GM19467 (cell line): ENCODE measurements at regions not wholly inside any gene's neighbourhood (a gene's known extent, or its start where the extent isn't known, plus 50 kb on each side); places are given as distances from the start of the nearest gene placed in this dataset.
A peak's percentile ranks its signal among the peaks of the same experiment; 100 is the strongest.
"Not testable (repeated sequence)": the region's sequence is repeated elsewhere in the genome, so short reads cannot be mapped to it uniquely, and the experiment has no call there.

Experiments
- ATAC-seq: cut with Tn5 transposase; IDR thresholded peaks from one replicate; pipeline ENCODE4 v1.9.1; 2021; ENCODE audit warnings: mild to moderate bottlenecking, moderate library complexity; ENCODE audit not compliant: unreplicated experiment

DNA sequence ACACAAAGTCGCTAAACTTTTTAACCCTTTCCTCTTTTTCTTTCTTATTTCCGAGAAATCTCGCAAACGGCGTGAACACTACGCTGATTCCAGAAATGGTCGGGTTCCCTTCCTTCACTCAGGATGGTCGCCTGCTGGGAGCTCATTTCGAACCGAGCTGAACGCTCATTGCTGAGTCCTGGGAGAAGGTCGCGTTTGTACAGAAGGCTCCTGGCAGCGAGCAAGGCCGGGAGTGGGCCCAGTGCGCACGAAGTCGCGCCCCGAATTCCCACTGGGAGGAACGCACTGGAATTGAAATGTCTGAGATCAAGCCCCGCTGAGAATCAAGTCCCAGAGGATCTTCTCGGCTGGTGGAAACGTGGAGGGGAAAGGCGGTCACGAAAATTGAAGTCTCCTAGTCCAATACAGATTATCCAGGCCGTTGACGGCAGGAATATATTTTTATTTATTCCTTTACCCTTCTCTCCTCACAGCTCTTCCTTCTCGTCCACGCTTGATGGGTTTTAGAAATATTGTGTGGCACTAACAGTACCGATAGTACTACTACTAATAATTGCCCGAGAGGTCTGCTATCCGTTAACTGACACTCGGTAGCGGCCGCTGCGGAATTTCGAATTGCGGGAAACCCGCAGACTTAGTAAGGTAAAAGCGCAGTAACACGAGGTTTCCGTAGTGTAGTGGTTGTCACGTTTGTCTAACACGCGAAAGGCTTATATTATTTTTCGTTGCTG is 207.2 kb upstream of the ZNF184 start:
- ATAC-seq = no peak

DNA sequence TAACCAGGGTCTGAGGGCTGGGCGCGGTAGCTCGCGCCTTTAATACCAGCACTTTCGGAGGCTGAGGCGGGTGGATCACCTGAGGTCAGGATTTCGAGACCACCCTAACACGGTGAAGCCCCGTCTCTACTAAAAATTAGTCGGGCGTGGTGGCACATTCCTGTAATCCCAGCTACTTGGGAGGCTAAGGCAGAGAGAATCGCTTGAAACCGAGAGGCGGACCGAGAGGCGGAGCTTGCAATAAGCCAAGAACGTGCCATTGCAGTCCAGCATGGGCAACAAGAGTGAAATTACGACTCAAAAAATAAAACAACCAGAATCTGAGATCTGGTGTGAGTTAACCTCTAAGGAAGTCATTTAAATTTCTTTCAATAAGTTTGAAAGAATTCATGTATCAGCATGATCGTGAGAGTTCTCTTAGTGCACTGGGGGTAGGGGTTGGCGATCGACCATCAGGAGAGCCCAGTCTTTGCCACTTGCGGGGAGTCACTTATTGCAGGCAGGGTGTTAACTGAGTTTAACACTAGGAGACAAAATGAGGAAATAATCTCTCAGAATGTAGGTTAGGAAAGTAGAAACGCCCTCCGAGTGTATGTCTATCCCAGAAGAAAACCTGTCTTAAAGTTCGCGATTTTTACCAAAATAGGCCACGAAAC is 206.5 kb upstream of the ZNF184 start:
- no peak for ATAC-seq

DNA sequence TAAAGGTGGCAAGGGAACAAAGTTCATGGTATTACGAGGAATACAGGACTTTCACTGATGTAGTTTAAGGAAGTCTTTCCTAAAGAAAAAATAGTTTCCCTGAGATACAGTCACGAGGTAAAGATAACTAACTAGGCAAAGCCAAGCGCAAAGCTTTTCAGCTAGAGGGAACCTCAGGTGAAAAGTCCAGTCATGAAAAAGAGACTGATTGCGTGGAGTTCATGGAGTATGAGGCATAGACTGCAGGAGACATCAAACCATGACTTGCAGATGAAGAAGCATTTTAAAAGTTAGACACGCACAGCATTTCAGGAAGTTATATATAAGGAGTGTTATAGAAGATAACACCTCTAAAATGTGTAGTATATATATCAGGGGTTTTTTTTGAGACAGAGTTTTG is 205.6 kb upstream of the ZNF184 start:
- no peak for ATAC-seq

DNA sequence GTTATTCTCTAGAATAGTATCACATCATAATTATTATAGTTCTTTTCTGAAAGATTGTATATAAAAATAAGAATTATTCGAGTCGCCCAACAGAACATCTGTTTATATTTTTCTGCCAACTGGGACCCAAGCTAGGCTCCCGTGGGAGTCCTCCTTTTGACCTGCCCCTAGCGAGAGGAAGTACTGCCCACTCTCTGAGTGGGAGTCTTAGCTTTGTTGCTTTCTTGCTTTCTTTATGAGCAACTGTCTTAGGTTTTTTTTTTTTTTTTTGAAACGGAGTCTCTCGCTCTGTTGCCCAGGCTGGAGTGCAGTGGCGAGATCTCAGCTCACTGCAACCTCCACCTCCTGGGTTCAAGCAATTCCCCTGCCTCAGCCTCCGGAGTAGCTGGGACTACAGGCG is 202.0 kb upstream of the ZNF184 start:
- ATAC-seq = no peak

DNA sequence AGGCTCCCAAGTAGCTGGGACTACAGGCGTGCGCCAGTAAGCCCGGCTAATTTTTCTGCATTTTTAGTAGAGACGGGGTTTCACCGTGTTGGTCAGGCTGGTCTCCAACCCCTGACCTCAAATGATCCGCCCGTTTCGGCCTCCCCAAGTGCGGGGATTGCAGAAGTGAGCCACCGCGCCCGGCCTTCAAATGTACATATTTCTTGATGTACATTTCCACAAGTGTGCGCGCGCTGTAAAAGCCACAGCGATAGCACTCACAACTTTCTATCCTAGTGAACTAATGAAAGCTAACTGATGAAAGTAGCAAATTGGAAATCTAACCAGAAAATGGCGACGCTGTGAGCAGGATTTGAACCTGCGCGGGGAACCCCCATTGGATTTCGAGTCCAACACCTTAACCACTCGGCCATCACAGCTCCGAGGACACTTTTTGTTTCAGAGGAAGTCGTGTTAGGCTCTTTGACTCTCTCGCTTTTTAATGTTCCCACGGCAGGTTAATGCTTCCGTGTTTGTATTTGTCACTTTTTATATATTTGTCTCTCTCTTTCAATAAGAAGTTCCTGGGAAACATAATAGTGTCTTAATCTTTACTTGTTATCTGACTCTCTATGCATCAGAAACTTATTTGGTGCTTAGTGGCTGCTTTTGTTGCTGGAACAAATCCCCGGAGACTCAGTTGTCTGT is 199.4 kb upstream of the ZNF184 start:
- ATAC-seq = peak; percentile 52

DNA sequence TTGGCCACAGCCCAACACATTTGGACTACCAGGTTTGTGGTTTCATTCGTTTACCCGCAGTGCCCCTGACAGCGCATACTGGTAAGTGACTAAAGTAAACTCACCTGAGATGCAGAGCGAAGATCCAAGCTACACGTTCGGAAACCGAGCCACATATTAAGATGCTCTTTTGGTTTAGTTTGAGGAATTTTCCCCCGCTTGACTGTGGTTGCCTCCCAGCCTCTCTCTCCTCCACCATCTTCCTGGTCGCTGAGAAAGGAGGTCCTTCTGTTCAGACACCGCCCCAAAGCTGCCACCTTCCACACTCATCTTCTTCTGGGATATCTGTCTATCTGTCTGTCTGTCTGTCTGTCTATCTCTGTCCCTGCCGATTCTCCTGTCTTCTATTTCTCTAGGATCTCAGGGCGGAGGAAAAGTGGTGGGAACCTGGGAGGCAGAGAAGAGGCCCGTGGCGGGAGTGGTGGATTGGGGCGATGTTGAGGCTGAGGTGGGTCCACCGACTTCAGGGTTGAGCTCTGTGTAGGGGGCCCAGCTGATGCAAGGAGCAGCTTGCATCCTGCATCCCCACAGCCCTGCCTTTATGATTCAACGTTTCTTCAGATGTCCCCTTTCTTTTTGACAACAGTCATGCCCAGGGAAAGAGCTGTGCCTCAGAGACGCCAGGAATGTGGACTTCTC is 196.9 kb upstream of the ZNF184 start:
- no peak for ATAC-seq

DNA sequence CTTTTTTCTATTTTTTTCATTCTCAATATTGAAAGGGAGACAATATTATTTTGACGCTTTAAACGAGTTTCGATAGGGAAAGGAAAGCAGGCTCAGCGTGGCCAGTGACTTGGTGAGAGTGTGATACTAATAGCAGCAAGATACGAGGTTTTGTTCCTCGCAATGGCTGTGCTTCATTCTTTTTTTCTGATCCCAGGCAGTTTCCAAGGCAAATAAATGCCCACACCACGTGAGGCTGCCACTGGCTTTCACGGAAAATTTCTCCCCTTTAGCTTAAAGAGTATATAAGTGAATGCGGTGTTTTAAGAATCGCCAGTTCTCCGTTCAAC is 196.4 kb upstream of the ZNF184 start:
- no peak for ATAC-seq

DNA sequence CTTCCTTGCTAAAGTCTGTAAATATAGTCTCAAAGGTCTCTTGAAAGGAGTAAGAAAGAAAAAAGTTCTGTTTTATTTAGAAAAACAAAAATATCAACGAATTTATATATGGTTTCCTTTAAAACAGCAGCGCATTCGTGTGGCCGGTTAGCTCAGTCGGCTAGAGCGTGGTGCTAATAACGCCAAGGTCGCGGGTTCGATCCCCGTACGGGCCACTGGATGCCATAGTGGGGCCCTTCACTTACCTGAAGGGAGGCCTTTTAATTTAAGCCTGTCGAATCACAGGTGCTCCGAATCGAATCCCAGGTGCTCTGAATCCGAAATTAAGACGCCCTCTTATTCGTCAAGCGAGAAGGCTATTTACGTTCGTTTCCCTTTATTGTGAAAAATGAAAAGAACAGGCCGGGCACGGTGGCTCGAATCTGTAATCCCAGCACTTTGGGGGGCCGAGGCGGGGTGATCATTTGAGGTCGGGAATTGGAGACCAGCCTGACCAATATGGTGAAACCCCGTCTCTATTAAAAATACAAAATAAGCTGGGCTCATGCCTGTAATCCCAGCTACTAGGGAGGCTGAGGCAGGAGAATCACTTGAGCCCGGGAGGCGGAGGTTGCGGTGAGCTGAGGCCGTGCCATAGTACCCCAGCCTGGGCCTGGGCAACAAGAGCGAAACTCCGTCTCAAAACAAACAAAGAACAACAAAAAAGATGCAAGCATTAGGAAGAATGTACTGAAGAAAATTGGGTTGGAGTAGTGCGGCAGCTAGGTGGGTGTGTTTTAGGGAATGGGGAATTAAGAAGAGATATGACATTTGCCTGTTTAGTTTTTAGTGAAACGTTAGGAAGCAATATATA is 195.8 kb upstream of the ZNF184 start:
- no peak for ATAC-seq

DNA sequence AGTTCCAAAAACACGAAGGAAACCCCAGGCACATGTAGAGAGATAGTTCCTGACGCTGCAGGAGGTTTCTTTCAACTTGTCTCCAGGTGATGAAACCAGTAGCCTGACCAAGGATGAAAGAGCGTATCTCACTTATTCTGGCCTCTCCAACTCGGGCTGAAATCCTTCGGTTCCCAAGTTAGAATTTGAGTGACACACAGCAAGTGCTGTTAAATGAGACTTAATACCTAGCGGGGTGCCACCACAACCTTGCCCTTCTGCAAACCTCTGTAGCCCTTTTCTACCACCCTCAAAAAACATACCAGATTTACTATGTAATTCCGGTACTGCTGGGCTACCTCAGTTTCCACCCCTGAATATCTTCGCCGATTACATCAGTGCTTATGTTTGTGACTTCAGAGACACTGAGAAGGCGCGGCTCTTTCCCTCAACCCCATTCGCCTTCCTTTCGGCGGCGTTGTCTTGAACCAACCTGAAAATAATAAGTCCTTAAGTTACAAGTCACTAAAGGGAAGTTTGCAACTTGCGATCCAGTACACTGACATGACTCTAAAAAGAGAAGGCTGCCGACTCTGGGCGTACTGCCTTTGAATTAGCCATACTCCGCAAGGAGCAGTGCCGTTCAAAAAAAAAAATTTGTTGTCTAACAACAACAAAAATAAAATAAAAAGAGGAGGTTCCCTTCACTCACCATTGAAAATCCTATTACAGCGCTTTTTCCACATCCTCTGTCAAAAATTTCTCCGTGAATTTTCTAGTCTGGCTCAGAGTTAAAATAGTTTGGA is 194.9 kb upstream of the ZNF184 start:
- no peak for ATAC-seq

DNA sequence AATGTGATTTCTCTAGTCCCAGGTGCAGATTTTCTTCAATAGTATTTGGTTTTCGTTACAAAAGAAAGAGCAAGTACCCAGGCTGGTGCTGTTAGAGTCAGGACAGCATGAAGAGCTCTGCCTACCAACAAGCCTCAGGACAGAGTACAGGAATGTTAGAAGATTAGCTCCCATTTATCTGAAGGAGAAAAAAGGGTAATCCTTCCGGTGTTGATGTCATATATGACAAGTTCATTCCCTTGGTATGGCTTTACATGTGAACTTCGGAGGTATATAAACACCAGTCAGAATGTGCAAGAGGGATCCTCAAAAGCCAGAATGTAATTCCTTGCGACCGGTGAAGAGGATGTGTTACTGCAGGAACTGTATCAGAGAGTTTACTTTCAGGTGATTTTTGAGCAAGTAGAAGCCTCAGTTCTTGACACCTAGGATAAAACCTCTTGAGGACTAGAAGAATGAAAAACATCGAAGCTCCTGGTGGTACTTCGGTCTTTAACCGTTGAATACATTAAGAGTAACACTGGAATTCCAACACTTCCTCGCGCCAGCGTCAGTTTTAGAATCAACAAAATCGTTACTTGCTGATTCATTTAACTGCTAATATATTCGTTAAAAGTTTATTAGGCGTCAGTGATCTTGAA is 194.2 kb upstream of the ZNF184 start:
- ATAC-seq = no peak

DNA sequence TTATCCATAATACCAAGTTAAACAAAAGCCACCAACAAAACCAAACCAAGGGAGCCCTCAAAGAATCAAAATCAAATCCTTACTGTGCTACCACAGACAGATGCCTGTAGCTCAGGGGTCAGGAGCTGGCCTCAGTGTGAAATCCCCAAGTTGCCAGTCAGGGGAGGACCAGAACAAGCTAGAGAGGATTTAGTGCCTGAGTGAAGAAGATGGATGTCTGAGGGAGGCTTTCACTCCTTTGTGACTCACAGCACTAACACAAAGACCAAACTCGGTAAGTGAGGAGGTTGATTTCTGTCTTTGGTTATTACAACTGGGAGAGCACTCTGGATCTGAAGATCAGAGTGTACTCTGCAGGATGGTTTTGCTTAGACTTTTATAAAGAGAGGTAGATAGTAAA is 189.9 kb upstream of the ZNF184 start:
- no peak for ATAC-seq

DNA sequence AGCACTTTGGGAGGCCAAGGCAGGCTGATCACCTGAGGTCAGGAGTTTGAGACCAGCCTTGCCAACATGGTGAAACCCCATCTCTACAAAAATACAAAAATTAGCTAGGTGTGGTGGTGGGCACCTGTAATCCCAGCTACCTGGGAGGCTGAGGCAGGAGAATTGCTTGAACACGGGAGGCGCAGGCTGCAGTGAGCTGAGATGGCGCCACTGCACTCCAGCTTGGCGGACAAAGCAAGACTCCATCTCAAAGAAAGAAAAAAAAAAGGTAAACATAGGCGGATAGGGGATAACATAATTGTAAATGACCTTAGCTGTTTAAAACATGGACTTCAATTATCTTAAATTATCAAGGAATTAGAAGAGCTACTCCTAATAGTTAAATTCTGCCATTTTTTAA is 189.3 kb upstream of the ZNF184 start:
- ATAC-seq = not testable (repeated sequence)

DNA sequence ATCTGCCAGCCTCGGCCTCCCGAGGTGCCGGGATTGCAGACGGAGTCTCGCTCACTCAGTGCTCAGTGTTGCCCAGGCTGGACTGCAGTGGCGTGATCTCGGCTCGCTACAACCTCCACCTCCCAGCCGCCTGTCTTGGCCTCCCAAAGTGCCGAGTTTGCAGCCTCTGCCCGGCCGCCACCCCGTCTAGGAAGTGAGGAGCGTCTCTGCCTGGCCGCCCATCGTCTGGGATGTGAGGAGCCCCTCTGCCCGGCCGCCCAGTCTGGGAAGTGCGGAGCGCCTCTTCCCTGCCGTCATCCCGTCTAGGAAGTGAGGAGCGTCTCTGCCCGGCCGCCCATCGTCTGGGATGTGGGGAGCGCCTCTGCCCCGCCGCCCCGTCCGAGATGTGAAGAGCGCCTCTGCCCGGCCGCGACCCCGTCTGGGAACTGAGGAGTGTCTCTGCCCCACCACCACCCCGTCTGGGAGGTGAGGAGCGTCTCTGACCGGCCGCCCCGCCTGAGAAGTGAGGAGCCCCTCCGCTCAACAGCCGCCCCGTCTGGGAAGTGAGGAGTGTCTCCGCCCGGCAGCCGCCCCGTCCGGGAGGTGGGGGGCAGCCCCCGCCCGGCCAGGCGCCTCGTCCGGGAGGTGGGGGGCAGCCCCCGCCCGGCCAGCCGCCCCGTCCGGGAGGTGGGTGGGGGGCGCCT is 180.4 kb upstream of the ZNF184 start:
- ATAC-seq = not testable (repeated sequence)

DNA sequence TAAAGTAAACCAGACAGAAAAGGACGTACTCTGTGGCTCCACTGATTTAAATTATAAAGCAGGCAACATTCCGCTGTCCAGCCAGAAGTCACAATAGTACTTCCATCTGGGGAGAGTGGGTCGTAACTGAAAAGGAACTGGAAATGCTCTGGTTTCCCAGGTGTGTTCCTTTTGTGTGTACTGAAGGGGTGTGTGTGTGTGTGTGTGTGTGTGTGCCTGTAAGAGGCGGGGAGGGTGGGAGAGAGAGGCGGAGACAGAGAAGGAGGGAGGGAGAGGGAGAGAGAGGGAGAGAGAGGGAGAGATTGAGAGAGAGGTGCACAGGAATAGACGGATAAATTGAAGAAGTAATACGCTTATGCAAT is 178.4 kb upstream of the ZNF184 start:
- ATAC-seq = no peak

DNA sequence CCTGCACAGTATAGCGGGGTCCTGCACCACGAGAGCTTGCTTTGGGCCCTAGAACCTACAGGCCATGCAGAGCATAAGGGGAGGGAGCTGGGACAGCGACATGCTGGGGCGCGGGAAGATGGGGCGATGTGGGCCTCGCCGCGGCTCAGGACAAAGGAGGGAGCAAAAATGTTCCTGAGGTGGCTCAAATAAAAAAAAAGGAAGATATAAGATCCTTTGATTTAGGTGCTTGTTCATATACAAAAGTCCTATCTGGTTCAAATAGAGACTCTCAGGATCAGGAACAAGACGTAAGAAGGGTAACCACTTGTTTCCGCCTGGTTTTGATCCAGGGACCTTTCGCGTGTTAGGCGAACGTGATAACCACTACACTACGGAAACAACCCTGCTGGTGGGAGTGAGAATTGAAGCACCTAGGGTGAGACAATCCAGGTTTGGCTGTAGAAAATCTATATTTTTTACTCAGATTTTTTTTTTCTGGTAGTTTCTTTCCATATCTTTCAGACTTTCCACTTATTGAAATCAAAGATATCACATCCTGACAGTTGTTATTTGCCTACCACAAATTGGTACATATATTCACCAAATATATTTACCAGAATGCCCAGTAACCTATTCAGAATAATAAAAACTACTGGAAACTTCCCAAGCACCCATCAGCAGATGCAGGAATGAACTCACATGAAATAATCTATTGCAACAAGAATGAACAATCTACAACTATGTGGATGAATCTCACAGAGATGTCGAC is 177.9 kb upstream of the ZNF184 start:
- no peak for ATAC-seq

DNA sequence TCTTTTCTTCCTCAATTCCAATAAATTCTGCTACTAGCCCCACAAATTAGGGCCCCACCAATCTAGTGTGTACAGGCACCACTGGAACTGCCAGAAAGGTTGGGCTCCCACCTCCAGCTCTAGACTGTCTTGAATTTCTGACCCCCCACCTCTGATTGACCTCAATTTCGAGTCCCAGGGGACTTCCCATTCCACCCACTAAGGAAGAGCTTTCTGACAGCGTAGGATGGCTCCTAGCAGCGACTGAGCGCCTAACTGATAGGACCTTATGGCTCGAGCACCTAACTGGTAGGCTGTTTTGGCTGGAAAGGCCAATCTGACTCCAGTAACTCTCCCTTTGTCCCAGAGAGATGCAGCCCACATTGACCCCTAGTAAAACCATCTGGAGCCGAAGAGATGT is 171.6 kb upstream of the ZNF184 start:
- ATAC-seq = no peak

DNA sequence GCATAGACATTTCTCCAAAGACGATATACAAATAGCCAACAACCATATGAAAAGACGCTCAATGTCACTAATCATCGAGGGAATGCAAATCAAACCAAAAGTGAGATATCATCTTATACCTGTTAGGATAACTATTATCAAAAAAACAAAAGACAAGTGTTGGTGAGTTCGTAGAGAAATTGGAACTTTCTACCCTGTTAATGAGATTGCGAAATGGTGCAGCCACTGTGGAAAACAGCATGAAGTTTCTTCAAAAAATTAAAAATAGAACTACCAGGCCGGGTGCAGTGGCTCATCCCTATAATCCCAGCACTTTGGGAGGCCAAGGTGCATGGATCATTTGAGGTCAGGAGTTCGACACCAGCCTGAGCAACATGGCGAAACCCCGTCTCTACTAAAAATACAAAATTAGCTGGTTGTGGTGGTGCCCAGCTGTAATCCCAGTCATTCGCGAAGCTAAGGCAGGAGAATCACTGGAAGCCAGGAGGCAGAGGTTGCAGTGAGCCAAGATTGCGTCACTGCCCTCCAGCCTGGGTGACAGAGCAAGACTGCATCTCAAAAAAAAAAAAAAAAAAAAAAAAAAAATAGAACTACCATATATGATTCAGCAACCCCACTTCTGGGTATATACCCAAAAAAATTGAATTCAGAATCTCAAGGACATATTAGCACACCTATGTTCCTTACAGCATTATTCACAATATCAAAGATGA is 170.0 kb upstream of the ZNF184 start:
- ATAC-seq = no peak

DNA sequence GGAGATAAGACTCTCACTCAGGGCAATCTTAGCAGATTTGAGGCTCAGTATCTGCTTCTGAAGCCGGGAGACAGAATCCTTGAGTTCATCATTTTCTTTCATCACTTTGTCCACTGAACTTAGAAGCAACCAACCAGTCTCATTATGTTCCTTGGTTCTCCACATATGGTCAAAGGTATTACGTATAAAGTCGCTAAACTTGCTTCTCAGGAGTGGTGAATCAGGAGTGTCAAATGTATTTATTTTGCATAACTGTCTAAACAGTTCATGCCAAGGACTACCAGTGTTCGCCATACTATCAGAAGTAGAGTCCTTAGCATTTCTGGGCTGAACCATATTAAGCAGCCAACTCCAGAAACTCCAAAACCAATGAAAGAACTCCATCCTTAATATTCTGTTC is 163.0 kb upstream of the ZNF184 start:
- not testable (repeated sequence) for ATAC-seq
